ENCODE measurements at regions not wholly inside any gene's neighbourhood (a gene's known extent, or its start where the extent isn't known, plus 50 kb on each side); places are given as distances from the start of the nearest gene placed in this dataset.

DNA sequence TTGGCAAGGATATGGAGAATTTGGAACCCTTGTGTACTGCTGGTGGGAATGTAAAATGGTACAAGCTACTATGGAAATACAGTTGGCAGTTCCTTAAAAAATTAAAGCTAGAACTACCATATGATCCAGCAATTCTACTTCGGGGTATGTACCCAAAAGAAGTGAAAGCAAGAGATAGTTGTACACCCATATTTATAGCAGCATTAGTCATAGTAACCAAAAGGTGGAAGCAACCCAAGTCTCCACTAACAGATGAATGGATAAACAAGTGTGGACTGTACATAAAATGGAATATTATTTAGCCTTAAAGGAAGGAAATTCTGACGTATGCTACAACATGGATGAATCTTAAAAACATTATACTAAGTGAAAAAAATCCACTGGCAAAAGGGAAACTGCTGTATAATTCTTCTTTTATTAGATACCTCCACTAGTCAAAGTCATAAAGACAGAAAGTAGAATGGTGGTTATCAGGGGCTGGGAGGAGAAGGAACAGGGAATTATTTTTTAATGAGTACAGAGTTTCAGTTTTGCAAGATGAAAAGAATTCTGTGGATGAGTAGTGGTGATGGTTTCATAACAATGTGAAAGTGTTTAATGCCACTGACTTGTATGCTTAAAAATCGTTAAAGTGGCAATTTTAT is 141.6 kb downstream of the RXFP2 start:
- CTCF ChIA-PET = no interaction called here
- H3K9ac ChIP-seq (ENCODE audit: low read length) = no peak overlapping the region
- no CpG with 5 or more reads among the region's 3 CpGs for WGBS (ENCODE audit: insufficient coverage)

GRCh38 chr13:31881495-31881882 is 142.2 kb downstream of the RXFP2 start:
- H3K4me2 ChIP-seq (replicated peaks; ENCODE audit: low read depth, low read length, poor library complexity, severe bottlenecking) = no peak overlapping the region
- H3K9ac ChIP-seq (ENCODE audit: low read length) = no peak overlapping the region
- H3K36me3 ChIP-seq (replicated peaks in 1 of 2; ENCODE audit: control extremely low read depth in 1 of 2, control insufficient read depth in 1 of 2, extremely low read depth in 1 of 2, insufficient read depth in 2 of 2, low read length in 1 of 2) = no peaks in the 10 kb centered on the region
- ATAC-seq (ENCODE audit: low read depth) (no peak), DNase-seq (no peak)
- no peak overlapping the region for H2AFZ ChIP-seq (ENCODE audit: insufficient read depth, low read depth, low read length, poor library complexity, severe bottlenecking)
- no peak overlapping the region for H3K27ac ChIP-seq (ENCODE audit: low read length in 2 of 2)
- Mint-ChIP-seq H3K9me3 (ENCODE audit: insufficient read depth) (no peaks in the 10 kb centered on the region), H3K27ac (no peak overlapping the region), H3K27me3 (no peaks in the 10 kb centered on the region), H3K4me3 (no peak overlapping the region), H3K4me1 (peaks cover 5% of the 10 kb centered on the region)
- H4K20me1 ChIP-seq (ENCODE audit: control insufficient read depth, insufficient read depth, low read length, poor library complexity, severe bottlenecking) = no peaks in the 10 kb centered on the region
- no peaks in the 10 kb centered on the region for H3K27me3 ChIP-seq (replicated peaks in 1 of 4; ENCODE audit: control extremely low read depth in 1 of 4, control insufficient read depth in 3 of 4, insufficient read depth in 4 of 4, low read length in 3 of 4)
- no peaks in the 10 kb centered on the region for H3K4me1 ChIP-seq (ENCODE audit: control insufficient read depth in 2 of 2, insufficient read depth in 2 of 2, low read length in 2 of 2)
- no peak overlapping the region for H3K4me3 ChIP-seq (ENCODE audit: control extremely low read depth in 1 of 5, extremely low read depth in 1 of 5, insufficient read depth in 1 of 5, low read depth in 2 of 5, low read length in 4 of 5)
- ChIA-PET POLR2A (no interaction called here), CTCF (no interaction called here)
- intact Hi-C loops (cut with micrococcal nuclease) = no loop called here
- peaks cover 0 to 4% (median 0%) of the 10 kb centered on the region in 3 donors for H3K9me3 ChIP-seq (ENCODE audit: control extremely low read depth in 1 of 3, control insufficient read depth in 2 of 3, insufficient read depth in 1 of 3, low read length in 2 of 3)
- no CpG with 5 or more reads among the region's 3 CpGs for WGBS (ENCODE audit: insufficient coverage)
- TF ChIP-seq EZH2 (IDR thresholded peaks at IDR 0.05; ENCODE audit: borderline replicate concordance, insufficient read depth, low read depth, low read length, poor library complexity, severe bottlenecking) = no peak
- no peak for TF ChIP-seq CTCF (IDR thresholded peaks at IDR 0.05)
- H3K79me2 ChIP-seq (ENCODE audit: control insufficient read depth, insufficient read depth, low read length) = no peaks in the 10 kb centered on the region

More for the DNA sequence above, 141.6 kb downstream of the RXFP2 start:
- no peaks in the 10 kb centered on the region for H3K27me3 Mint-ChIP-seq
- peaks cover 0 to 4% (median 0%) of the 10 kb centered on the region in 3 donors for H3K9me3 ChIP-seq (ENCODE audit: control extremely low read depth in 1 of 3, control insufficient read depth in 2 of 3, insufficient read depth in 1 of 3, low read length in 2 of 3)
- H3K4me1 Mint-ChIP-seq = peaks cover 5% of the 10 kb centered on the region
- no peak overlapping the region for H3K4me3 ChIP-seq (ENCODE audit: control extremely low read depth in 1 of 5, extremely low read depth in 1 of 5, insufficient read depth in 1 of 5, low read depth in 2 of 5, low read length in 4 of 5)
- H3K9me3 Mint-ChIP-seq (ENCODE audit: insufficient read depth) = no peaks in the 10 kb centered on the region
- H4K20me1 ChIP-seq (ENCODE audit: control insufficient read depth, insufficient read depth, low read length, poor library complexity, severe bottlenecking) = no peaks in the 10 kb centered on the region
- POLR2A ChIA-PET = no interaction called here
- no peaks in the 10 kb centered on the region for H3K27me3 ChIP-seq (replicated peaks in 1 of 4; ENCODE audit: control extremely low read depth in 1 of 4, control insufficient read depth in 3 of 4, insufficient read depth in 4 of 4, low read length in 3 of 4)
- no peak overlapping the region for H3K27ac ChIP-seq (ENCODE audit: low read length in 2 of 2)
- H3K4me3 Mint-ChIP-seq = no peak overlapping the region
- H3K79me2 ChIP-seq (ENCODE audit: control insufficient read depth, insufficient read depth, low read length) = no peaks in the 10 kb centered on the region
- ATAC-seq (ENCODE audit: low read depth) (no peak), DNase-seq (no peak)
- no peaks in the 10 kb centered on the region for H3K36me3 ChIP-seq (replicated peaks in 1 of 2; ENCODE audit: control extremely low read depth in 1 of 2, control insufficient read depth in 1 of 2, extremely low read depth in 1 of 2, insufficient read depth in 2 of 2, low read length in 1 of 2)
- H2AFZ ChIP-seq (ENCODE audit: insufficient read depth, low read depth, low read length, poor library complexity, severe bottlenecking) = no peak overlapping the region
- H3K4me1 ChIP-seq (ENCODE audit: control insufficient read depth in 2 of 2, insufficient read depth in 2 of 2, low read length in 2 of 2) = no peaks in the 10 kb centered on the region
- intact Hi-C loops (cut with micrococcal nuclease) = no loop called here
- no peak overlapping the region for H3K27ac Mint-ChIP-seq
- no peak overlapping the region for H3K4me2 ChIP-seq (replicated peaks; ENCODE audit: low read depth, low read length, poor library complexity, severe bottlenecking)
- TF ChIP-seq EZH2 (IDR thresholded peaks at IDR 0.05; ENCODE audit: borderline replicate concordance, insufficient read depth, low read depth, low read length, poor library complexity, severe bottlenecking) (no peak), CTCF (IDR thresholded peaks at IDR 0.05) (no peak)

Data from B cell (primary cell).